ENCODE measurements at regions not wholly inside any gene's neighbourhood (a gene's known extent, or its start where the extent isn't known, plus 50 kb on each side); places are given as distances from the start of the nearest gene placed in this dataset.

GRCh38 chr1:56206391-56206790 is 373.0 kb downstream of the PLPP3 start:
- TF ChIP-seq CTCF (IDR thresholded peaks at IDR 0.05) = no peak
- TF ChIP-seq POLR2A (IDR thresholded peaks at IDR 0.05) = no peak
